ENCODE measurements at regions not wholly inside any gene's neighbourhood (a gene's known extent, or its start where the extent isn't known, plus 50 kb on each side); places are given as distances from the start of the nearest gene placed in this dataset.

GRCh38 chr1:232390590-232390989 is 239.3 kb downstream of the SIPA1L2 start:
- TF ChIP-seq, protein P1, sequence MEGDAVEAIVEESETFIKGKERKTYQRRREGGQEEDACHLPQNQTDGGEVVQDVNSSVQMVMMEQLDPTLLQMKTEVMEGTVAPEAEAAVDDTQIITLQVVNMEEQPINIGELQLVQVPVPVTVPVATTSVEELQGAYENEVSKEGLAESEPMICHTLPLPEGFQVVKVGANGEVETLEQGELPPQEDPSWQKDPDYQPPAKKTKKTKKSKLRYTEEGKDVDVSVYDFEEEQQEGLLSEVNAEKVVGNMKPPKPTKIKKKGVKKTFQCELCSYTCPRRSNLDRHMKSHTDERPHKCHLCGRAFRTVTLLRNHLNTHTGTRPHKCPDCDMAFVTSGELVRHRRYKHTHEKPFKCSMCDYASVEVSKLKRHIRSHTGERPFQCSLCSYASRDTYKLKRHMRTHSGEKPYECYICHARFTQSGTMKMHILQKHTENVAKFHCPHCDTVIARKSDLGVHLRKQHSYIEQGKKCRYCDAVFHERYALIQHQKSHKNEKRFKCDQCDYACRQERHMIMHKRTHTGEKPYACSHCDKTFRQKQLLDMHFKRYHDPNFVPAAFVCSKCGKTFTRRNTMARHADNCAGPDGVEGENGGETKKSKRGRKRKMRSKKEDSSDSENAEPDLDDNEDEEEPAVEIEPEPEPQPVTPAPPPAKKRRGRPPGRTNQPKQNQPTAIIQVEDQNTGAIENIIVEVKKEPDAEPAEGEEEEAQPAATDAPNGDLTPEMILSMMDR (IDR thresholded peaks at IDR 0.05; ENCODE audit: insufficient read depth in 1 of 2, low read depth in 1 of 2, low read length in 1 of 2, severe bottlenecking in 1 of 2, unreplicated experiment in 1 of 2), result no peak
- Mint-ChIP-seq H3K36me3 (ENCODE audit: insufficient read depth, unreplicated experiment) (no peaks in the 10 kb centered on the region), H3K27me3 (ENCODE audit: insufficient read depth, unreplicated experiment) (no peaks in the 10 kb centered on the region), H3K27ac (ENCODE audit: unreplicated experiment) (no peak overlapping the region), H3K4me1 (ENCODE audit: low read depth, unreplicated experiment) (no peaks in the 10 kb centered on the region), H3K9me3 (ENCODE audit: unreplicated experiment) (peaks cover 15% of the 10 kb centered on the region), H3K4me3 (ENCODE audit: unreplicated experiment) (no peak overlapping the region)
- no peak overlapping the region for H3K4me3 ChIP-seq (ENCODE audit: low read depth, low read length)
- DNase-seq, result no peak
- H3K9me3 ChIP-seq, result no peaks in the 10 kb centered on the region
- no peaks in the 10 kb centered on the region for H3K36me3 ChIP-seq (ENCODE audit: control insufficient read depth, insufficient read depth, low read length)
- no peaks in the 10 kb centered on the region for H3K4me1 ChIP-seq
- intact Hi-C loops (cut with micrococcal nuclease; ENCODE audit: unreplicated experiment), result no loop called here
- POLR2A ChIA-PET, result no interaction called here
- no peaks in the 10 kb centered on the region for H3K27me3 ChIP-seq (replicated peaks; ENCODE audit: control insufficient read depth, insufficient read depth, low read length)
- CTCF ChIA-PET, result no interaction called here
- no TSS peak for BruUV-seq (replicated peaks)

DNA sequence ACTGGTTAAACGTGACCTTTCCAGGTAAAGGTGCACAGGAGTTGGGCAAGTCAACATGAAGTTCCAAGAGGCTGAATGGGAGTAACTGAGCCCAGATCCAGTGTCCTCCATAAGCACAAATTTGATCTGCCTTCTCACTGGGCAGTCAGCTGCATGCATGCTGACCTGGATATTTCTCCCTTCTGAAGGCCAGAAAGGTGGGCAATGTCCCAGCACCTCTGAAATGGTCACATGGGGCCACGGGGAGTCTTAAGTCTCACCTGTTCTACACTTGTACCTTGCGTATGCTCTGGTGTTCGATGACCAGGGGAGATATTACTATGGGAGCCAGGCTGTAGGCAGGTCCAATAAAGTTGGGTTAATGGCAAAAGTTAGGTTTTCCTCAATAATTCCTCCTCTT is 240.2 kb downstream of the SIPA1L2 start:
- Histone ChIP-seq H3K36me3 (ENCODE audit: control insufficient read depth, insufficient read depth, low read length) (no peaks in the 10 kb centered on the region), H3K4me1 (no peaks in the 10 kb centered on the region), H3K4me3 (ENCODE audit: low read depth, low read length) (no peak overlapping the region), H3K27me3 (replicated peaks; ENCODE audit: control insufficient read depth, insufficient read depth, low read length) (no peaks in the 10 kb centered on the region), H3K9me3 (no peaks in the 10 kb centered on the region)
- H3K27ac Mint-ChIP-seq (ENCODE audit: unreplicated experiment), result no peak overlapping the region
- no peaks in the 10 kb centered on the region for H3K36me3 Mint-ChIP-seq (ENCODE audit: insufficient read depth, unreplicated experiment)
- ChIA-PET CTCF (no interaction called here), POLR2A (no interaction called here)
- TF ChIP-seq, protein P1 (IDR thresholded peaks at IDR 0.05; ENCODE audit: insufficient read depth in 1 of 2, low read depth in 1 of 2, low read length in 1 of 2, severe bottlenecking in 1 of 2, unreplicated experiment in 1 of 2), result no peak
- no TSS peak for BruUV-seq (replicated peaks)
- peaks cover 15% of the 10 kb centered on the region for H3K9me3 Mint-ChIP-seq (ENCODE audit: unreplicated experiment)
- DNase-seq, result no peak
- no peaks in the 10 kb centered on the region for H3K27me3 Mint-ChIP-seq (ENCODE audit: insufficient read depth, unreplicated experiment)
- H3K4me1 Mint-ChIP-seq (ENCODE audit: low read depth, unreplicated experiment), result no peaks in the 10 kb centered on the region
- no peak overlapping the region for H3K4me3 Mint-ChIP-seq (ENCODE audit: unreplicated experiment)
- intact Hi-C loops (cut with micrococcal nuclease; ENCODE audit: unreplicated experiment), result loop anchor here (10.0 kb wide), 1 partner anchor 165 kb away; no protein-coding TSS in a partner anchor

DNA sequence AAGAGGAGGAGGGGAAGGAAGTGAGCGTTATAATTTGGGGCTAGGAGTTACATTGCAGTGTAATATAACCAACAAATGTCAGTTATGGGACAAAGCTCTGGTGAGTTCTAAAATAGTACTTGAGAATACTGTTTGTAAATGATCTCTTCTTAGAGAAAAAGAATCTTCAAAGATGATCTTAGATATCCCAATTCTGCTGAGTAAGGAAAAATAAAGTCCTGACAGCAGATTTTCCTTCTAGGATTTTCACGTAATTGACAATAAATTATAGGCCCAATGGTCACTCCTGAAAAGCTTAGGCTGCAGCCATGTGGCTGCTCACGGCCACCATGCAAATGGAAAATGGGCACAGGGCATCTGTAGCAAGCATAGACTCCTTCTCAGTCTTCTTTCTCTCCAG is 241.6 kb downstream of the SIPA1L2 start:
- Histone ChIP-seq H3K4me3 (ENCODE audit: low read depth, low read length) (no peak overlapping the region), H3K36me3 (ENCODE audit: control insufficient read depth, insufficient read depth, low read length) (no peaks in the 10 kb centered on the region), H3K27me3 (replicated peaks; ENCODE audit: control insufficient read depth, insufficient read depth, low read length) (no peaks in the 10 kb centered on the region), H3K4me1 (no peaks in the 10 kb centered on the region), H3K9me3 (no peaks in the 10 kb centered on the region)
- no peak for DNase-seq
- BruUV-seq (replicated peaks), result no TSS peak
- H3K4me3 Mint-ChIP-seq (ENCODE audit: unreplicated experiment), result no peak overlapping the region
- intact Hi-C loops (cut with micrococcal nuclease; ENCODE audit: unreplicated experiment), result loop anchor here (10.0 kb wide), 1 partner anchor 166 kb away; no protein-coding TSS in a partner anchor
- peaks cover 13% of the 10 kb centered on the region for H3K4me1 Mint-ChIP-seq (ENCODE audit: low read depth, unreplicated experiment)
- H3K27ac Mint-ChIP-seq (ENCODE audit: unreplicated experiment), result no peak overlapping the region
- CTCF ChIA-PET, result no interaction called here
- H3K9me3 Mint-ChIP-seq (ENCODE audit: unreplicated experiment), result peaks cover 15% of the 10 kb centered on the region
- H3K27me3 Mint-ChIP-seq (ENCODE audit: insufficient read depth, unreplicated experiment), result no peaks in the 10 kb centered on the region
- POLR2A ChIA-PET, result no interaction called here
- TF ChIP-seq, protein P1 (IDR thresholded peaks at IDR 0.05; ENCODE audit: insufficient read depth in 1 of 2, low read depth in 1 of 2, low read length in 1 of 2, severe bottlenecking in 1 of 2, unreplicated experiment in 1 of 2), result no peak
- H3K36me3 Mint-ChIP-seq (ENCODE audit: insufficient read depth, unreplicated experiment), result no peaks in the 10 kb centered on the region
